Peyer's patch (tissue), 4 donors: ENCODE measurements at regions not wholly inside any gene's neighbourhood (a gene's known extent, or its start where the extent isn't known, plus 50 kb on each side); places are given as distances from the start of the nearest gene placed in this dataset.
"Not testable (repeated sequence)": the region's sequence is repeated elsewhere in the genome, so short reads cannot be mapped to it uniquely, and the experiment has no call there.

Experiments
- CTCF ChIP-seq, 6 experiments: fragments of 450-650 bp in 4 of 6; fragments of 200-600 bp in 2 of 6; sonication (generic) in 1 of 6; IDR thresholded peaks; one replicate each; pipeline ENCODE4 v1.5.1; 2017 to 2019; ENCODE audit warnings: antibody characterized with exemption in 6 of 6, mild to moderate bottlenecking in 3 of 6, moderate library complexity in 1 of 6
- POLR2A ChIP-seq, 2 donors: fragments of 450-650 bp; IDR thresholded peaks; one replicate each; pipeline ENCODE4 v1.5.1; 2017; ENCODE audit warnings: antibody characterized with exemption in 2 of 2, mild to moderate bottlenecking in 2 of 2, moderate library complexity in 2 of 2

- TF ChIP-seq CTCF, POLR2A (IDR thresholded peaks at IDR 0.05): not testable (repeated sequence)
These were observed 192.8 kb upstream of the PLGLB2 start for GRCh38 chr2:87555082-87555481.
